Hepatocyte (in vitro differentiated cells): ENCODE measurements at regions not wholly inside any gene's neighbourhood (a gene's known extent, or its start where the extent isn't known, plus 50 kb on each side); places are given as distances from the start of the nearest gene placed in this dataset.

Experiments
- DNase-seq: peaks from one replicate; pipeline ENCODE4 v3.0.0-alpha.2; 2016; ENCODE audit warnings: low spot score
- H2AFZ ChIP-seq: fragments of 200-600 bp; sonication (generic); 2 replicates; pipeline ENCODE4 v1.6.0; 2016; ENCODE audit warnings: antibody characterized with exemption, mild to moderate bottlenecking
- H3K27ac ChIP-seq: fragments of 200-600 bp; sonication (generic); 2 replicates; pipeline ENCODE4 v1.5.1; 2016; ENCODE audit warnings: mild to moderate bottlenecking
- H3K27me3 ChIP-seq: fragments of 200-600 bp; sonication (generic); 2 replicates; pipeline ENCODE4 v1.6.1; 2016
- H3K36me3 ChIP-seq: fragments of 200-600 bp; sonication (generic); replicated peaks from 2 replicates; pipeline ENCODE4 v1.5.1; 2016; ENCODE audit warnings: low read depth; ENCODE audit not compliant: insufficient read depth
- H3K4me1 ChIP-seq: fragments of 200-600 bp; sonication (generic); 2 replicates; pipeline ENCODE4 v1.5.1; 2016; ENCODE audit warnings: mild to moderate bottlenecking, moderate library complexity; ENCODE audit not compliant: insufficient read depth
- H3K4me2 ChIP-seq: fragments of 200-600 bp; sonication (generic); 2 replicates; pipeline ENCODE4 v1.6.0; 2016
- H3K4me3 ChIP-seq: fragments of 200-600 bp; sonication (generic); 2 replicates; pipeline ENCODE4 v1.5.1; 2016; ENCODE audit warnings: mild to moderate bottlenecking
- H3K79me2 ChIP-seq: fragments of 200-600 bp; sonication (generic); 2 replicates; pipeline ENCODE4 v1.6.0; 2017; ENCODE audit warnings: mild to moderate bottlenecking
- H3K9me2 ChIP-seq: fragments of 200-600 bp; sonication (generic); replicated peaks from 2 replicates; pipeline ENCODE4 v1.6.0; 2017; ENCODE audit warnings: mild to moderate bottlenecking; ENCODE audit not compliant: insufficient read depth
- H3K9me3 ChIP-seq: fragments of 200-600 bp; sonication (generic); 2 replicates; pipeline ENCODE4 v1.5.1; 2016; ENCODE audit warnings: low read depth, mild to moderate bottlenecking
- H4K20me1 ChIP-seq: fragments of 200-600 bp; sonication (generic); 2 replicates; pipeline ENCODE4 v1.6.0; 2016; ENCODE audit warnings: mild to moderate bottlenecking; ENCODE audit not compliant: insufficient read depth, poor library complexity, severe bottlenecking
- CTCF ChIP-seq: fragments of 200-600 bp; sonication (generic); IDR thresholded peaks from 2 replicates; pipeline ENCODE4 v1.5.1; 2016; ENCODE audit warnings: antibody characterized with exemption, mild to moderate bottlenecking; ENCODE audit not compliant: poor library complexity
- EZH2 ChIP-seq: fragments of 200-600 bp; sonication (generic); IDR thresholded peaks from 2 replicates; pipeline ENCODE4 v1.6.1; 2016; ENCODE audit warnings: antibody characterized with exemption, mild to moderate bottlenecking, borderline replicate concordance
- EZH2phosphoT487 ChIP-seq: fragments of 200-600 bp; sonication (generic); IDR thresholded peaks from one replicate; pipeline ENCODE4 v1.6.1; 2018; ENCODE audit warnings: antibody characterized with exemption, mild to moderate bottlenecking, low read depth, moderate library complexity; ENCODE audit not compliant: unreplicated experiment, severe bottlenecking
- WGBS: methylation state at CpG from one replicate; pipeline ENCODE4 v1.1.6; 2016; ENCODE audit warnings: low lambda C conversion rate; ENCODE audit errors: missing lambda C conversion rate; 5-methylcytosine and 5-hydroxymethylcytosine counted together

- H3K27ac ChIP-seq = no peak overlapping the region
- no peak overlapping the region for H2AFZ ChIP-seq
- TF ChIP-seq EZH2phosphoT487 (no peak), EZH2 (no peak), CTCF (no peak)
- H3K36me3 ChIP-seq = no peaks in the 10 kb centered on the region
- no peaks in the 10 kb centered on the region for H4K20me1 ChIP-seq
- H3K79me2 ChIP-seq = no peaks in the 10 kb centered on the region
- no peak overlapping the region for H3K4me2 ChIP-seq
- WGBS = 95% methylated on average over 3 of the region's 3 CpGs
- DNase-seq = no peak
- no peaks in the 10 kb centered on the region for H3K9me2 ChIP-seq
- H3K4me1 ChIP-seq = no peaks in the 10 kb centered on the region
- no peaks in the 10 kb centered on the region for H3K27me3 ChIP-seq
- H3K9me3 ChIP-seq = no peaks in the 10 kb centered on the region
- H3K4me3 ChIP-seq = no peak overlapping the region
Observed at GRCh38 chr1:55571767-55572166, 356.6 kb upstream of the USP24 start.

GRCh38 chr1:55569417-55569816 is 354.3 kb upstream of the USP24 start:
- no peaks in the 10 kb centered on the region for H4K20me1 ChIP-seq
- WGBS = 88% methylated on average over 2 of the region's 2 CpGs
- H3K4me1 ChIP-seq = no peaks in the 10 kb centered on the region
- no peaks in the 10 kb centered on the region for H3K36me3 ChIP-seq
- H3K79me2 ChIP-seq = no peaks in the 10 kb centered on the region
- no peak overlapping the region for H3K27ac ChIP-seq
- no peaks in the 10 kb centered on the region for H3K27me3 ChIP-seq
- H3K4me2 ChIP-seq = no peak overlapping the region
- no peaks in the 10 kb centered on the region for H3K9me2 ChIP-seq
- DNase-seq = no peak
- H3K9me3 ChIP-seq = no peaks in the 10 kb centered on the region
- no peak overlapping the region for H3K4me3 ChIP-seq
- no peak for TF ChIP-seq EZH2phosphoT487
- no peak for TF ChIP-seq EZH2
- no peak for TF ChIP-seq CTCF
- H2AFZ ChIP-seq = no peak overlapping the region

- no peaks in the 10 kb centered on the region for H3K4me1 ChIP-seq
- no peaks in the 10 kb centered on the region for H3K79me2 ChIP-seq
- no peaks in the 10 kb centered on the region for H3K9me2 ChIP-seq
- no peak for TF ChIP-seq EZH2phosphoT487
- no peak for TF ChIP-seq EZH2
- no peak for TF ChIP-seq CTCF
- no peaks in the 10 kb centered on the region for H3K36me3 ChIP-seq
- no peaks in the 10 kb centered on the region for H3K27me3 ChIP-seq
- no peak overlapping the region for H3K27ac ChIP-seq
- H2AFZ ChIP-seq = no peak overlapping the region
- no peak overlapping the region for H3K4me2 ChIP-seq
- no peak for DNase-seq
- no peak overlapping the region for H3K4me3 ChIP-seq
- WGBS = 98% methylated on average over 2 of the region's 2 CpGs
- no peaks in the 10 kb centered on the region for H3K9me3 ChIP-seq
- no peaks in the 10 kb centered on the region for H4K20me1 ChIP-seq
Observed at GRCh38 chr1:55568732-55569131, 353.6 kb upstream of the USP24 start.

- 35% methylated on average over 1 of the region's 1 CpG for WGBS
- Histone ChIP-seq H3K4me2 (no peak overlapping the region), H3K9me3 (no peaks in the 10 kb centered on the region), H3K4me3 (no peak overlapping the region), H3K4me1 (peaks cover 12% of the 10 kb centered on the region), H3K27me3 (no peaks in the 10 kb centered on the region), H4K20me1 (no peaks in the 10 kb centered on the region), H3K79me2 (no peaks in the 10 kb centered on the region), H3K27ac (peak overlapping the region; percentile 77), H3K9me2 (no peaks in the 10 kb centered on the region), H3K36me3 (no peaks in the 10 kb centered on the region), H2AFZ (no peak overlapping the region)
- TF ChIP-seq CTCF = no peak
- no peak for TF ChIP-seq EZH2phosphoT487
- TF ChIP-seq EZH2 = no peak
- no peak for DNase-seq
Observed at GRCh38 chr1:55560266-55560665, 345.1 kb upstream of the USP24 start.
